Hippocampal formation (tissue), 2 donors: ENCODE measurements at regions not wholly inside any gene's neighbourhood (a gene's known extent, or its start where the extent isn't known, plus 50 kb on each side); places are given as distances from the start of the nearest gene placed in this dataset.

Experiments used
- DNase-seq, 2 donors: peaks; one replicate each; lab custom pipeline; 2025; lab: John Stamatoyannopoulos, UW

GRCh38 chr3:168459226-168459784, 363.6 kb upstream of the GOLIM4 start:
- peak in 1 of 2 donors; percentile 65 for DNase-seq

GRCh38 chr3:168457954-168458539, 362.3 kb upstream of the GOLIM4 start:
- no peak for DNase-seq

GRCh38 chr3:168455814-168456213, 360.1 kb upstream of the GOLIM4 start:
- no peak for DNase-seq

- no peak for DNase-seq
These were observed 357.9 kb upstream of the GOLIM4 start for GRCh38 chr3:168453623-168454022.

- DNase-seq, result no peak
These were observed 348.2 kb upstream of the GOLIM4 start for GRCh38 chr3:168443965-168444364.

GRCh38 chr3:168442502-168442901, 346.8 kb upstream of the GOLIM4 start:
- no peak for DNase-seq

- no peak for DNase-seq
These were observed 340.6 kb upstream of the GOLIM4 start for GRCh38 chr3:168436245-168436724.

- DNase-seq, result no peak
These were observed 335.8 kb upstream of the GOLIM4 start for GRCh38 chr3:168431491-168431890.

GRCh38 chr3:168427835-168428475, 332.2 kb upstream of the GOLIM4 start:
- no peak for DNase-seq

- no peak for DNase-seq
These were observed 331.4 kb upstream of the GOLIM4 start for GRCh38 chr3:168427156-168427555.

GRCh38 chr3:168425936-168426595, 330.3 kb upstream of the GOLIM4 start:
- DNase-seq, result no peak

- no peak for DNase-seq
These were observed 328.5 kb upstream of the GOLIM4 start for GRCh38 chr3:168424059-168424734.

GRCh38 chr3:168422843-168423242, 327.1 kb upstream of the GOLIM4 start:
- DNase-seq, result no peak

GRCh38 chr3:168419091-168419490, 323.4 kb upstream of the GOLIM4 start:
- DNase-seq, result no peak

GRCh38 chr3:168417016-168417415, 321.3 kb upstream of the GOLIM4 start:
- DNase-seq, result no peak

- no peak for DNase-seq
These were observed 320.7 kb upstream of the GOLIM4 start for GRCh38 chr3:168416446-168416845.

- DNase-seq, result no peak
These were observed 318.4 kb upstream of the GOLIM4 start for GRCh38 chr3:168414149-168414548.

GRCh38 chr3:168407381-168407780, 311.7 kb upstream of the GOLIM4 start:
- DNase-seq, result no peak

GRCh38 chr3:168405288-168405687, 309.6 kb upstream of the GOLIM4 start:
- no peak for DNase-seq

- no peak for DNase-seq
These were observed 302.8 kb upstream of the GOLIM4 start for GRCh38 chr3:168398371-168399025.

GRCh38 chr3:168396861-168397260, 301.1 kb upstream of the GOLIM4 start:
- DNase-seq, result no peak

GRCh38 chr3:168395551-168395950, 299.8 kb upstream of the GOLIM4 start:
- DNase-seq, result no peak
